NCI-H2227 (cell line): ENCODE measurements at regions not wholly inside any gene's neighbourhood (a gene's known extent, or its start where the extent isn't known, plus 50 kb on each side); places are given as distances from the start of the nearest gene placed in this dataset.

Source experiments
- DNase-seq: peaks from one replicate; lab custom pipeline; 2025; ENCODE audit not compliant: unreplicated experiment; lab: John Stamatoyannopoulos, UW

GRCh38 chr9:16193066-16193465 lies 640.2 kb downstream of the CCDC171 start:
- DNase-seq: no peak

- no peak for DNase-seq
These were observed 643.4 kb downstream of the CCDC171 start for GRCh38 chr9:16196206-16196605.

GRCh38 chr9:16197578-16198370 lies 644.9 kb downstream of the CCDC171 start:
- DNase-seq: no peak

DNA sequence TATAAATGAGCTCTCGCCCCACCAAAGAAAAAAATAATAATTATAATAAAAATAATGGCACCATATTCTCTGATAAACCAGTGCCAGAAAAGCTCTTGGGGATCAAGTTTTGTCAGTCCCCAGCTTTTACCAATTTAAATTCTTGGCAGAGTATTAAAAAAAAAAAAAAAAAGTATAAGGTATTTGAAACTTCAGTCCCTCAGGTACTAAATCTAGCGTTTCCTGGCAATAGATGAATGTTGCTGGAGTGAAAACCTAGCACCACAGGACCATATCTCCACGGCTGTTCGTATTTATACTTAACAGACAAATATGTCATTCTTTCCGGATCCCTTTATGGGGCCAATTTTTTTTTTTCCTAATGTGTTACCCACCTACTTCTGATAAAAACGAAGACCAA lies 646.2 kb downstream of the CCDC171 start:
- DNase-seq: no peak

DNA sequence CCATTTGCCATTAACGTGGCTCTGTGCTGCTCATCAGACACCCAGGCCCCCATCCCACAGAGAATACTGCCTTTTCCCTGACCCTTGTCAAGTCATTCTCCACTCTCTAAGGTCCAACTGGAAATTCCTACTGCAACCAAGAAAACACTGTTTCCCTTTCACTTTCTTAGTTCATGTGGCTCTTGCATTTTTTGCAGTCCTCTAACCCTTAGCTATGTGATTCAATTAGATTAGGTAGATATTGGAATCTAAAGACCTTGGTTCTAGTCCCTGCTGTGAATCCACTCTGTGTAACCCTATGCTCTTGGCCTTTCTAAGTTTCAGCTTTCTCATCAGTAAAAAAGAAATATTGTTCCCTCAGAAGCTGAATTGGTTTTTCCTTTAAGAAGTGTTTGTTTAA lies 649.4 kb downstream of the CCDC171 start:
- DNase-seq: no peak

DNA sequence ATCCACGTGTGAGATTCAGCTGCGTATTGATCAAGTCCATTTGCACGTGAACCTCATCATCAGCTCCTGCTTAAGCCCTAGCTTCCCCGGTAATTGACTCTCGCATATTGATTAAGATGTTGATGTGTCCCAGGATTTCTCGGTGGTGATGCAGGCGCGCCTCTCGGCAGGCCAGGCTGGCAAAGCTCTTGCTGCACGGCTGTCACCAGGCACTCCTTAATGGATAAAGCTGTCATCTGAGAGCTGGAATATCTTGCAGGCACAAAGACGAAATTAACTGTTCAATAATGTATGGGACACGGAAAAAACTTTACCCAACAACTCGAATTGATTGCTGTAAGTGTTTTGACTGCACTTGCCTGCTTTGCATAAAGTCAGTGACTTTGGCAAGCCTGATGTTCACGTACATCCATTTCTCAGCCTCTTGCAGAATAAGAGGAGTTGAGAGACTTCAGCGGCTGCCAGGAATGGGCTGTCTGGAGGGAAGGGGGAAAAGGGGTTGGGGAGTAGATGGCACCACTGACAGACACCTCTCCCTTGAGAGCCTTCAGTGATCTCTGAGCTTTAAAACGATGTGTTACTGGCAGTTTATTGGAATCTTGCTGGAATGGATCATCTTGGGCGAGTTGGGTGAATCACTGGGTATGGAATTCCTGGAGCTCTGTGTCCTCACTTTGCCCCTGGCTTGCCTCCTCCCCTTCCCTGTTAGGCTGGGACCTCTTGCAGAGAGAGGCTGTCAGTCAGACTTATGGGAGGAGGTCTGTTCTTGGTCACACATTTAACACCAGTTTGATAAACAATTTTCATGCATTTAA lies 650.3 kb downstream of the CCDC171 start:
- DNase-seq: no peak

DNA sequence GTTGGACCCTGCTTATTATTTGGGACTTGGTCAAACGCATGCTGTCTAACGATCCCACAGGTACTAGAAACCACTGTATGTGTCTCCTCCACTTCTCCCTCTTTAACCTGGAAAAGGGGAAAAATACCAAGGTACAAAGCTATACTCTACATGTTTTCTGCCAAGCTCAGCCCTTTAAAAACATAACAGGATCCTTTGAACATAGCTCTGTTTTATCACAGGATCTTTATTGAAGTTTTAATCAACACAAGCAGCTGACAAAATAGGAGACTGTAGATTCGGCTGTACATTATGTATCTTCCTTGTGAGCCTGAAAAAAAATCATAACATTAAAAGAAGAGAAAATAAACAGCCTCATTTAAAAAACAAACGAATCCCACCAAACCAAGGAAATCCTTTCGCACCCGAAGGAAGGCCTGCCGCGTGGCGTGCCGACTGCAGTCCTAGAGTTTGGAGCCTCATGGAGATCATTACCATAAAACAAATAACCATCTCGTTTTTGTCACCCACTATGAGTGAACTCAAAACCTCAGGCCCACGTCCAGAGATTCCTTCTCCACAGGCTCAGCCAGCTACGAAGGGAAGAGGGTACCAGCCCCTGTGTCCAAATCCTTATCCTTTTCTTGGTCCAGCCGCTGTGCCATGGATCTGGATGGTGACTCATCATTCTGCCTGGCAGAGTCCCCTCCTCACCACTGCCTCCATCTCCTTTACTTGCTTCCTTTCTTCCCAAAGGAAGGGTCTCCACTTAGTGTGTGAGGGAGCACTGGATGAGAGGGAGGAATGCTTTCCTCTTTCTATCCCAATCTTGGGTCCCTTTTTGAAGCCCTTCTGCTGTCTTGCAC lies 651.1 kb downstream of the CCDC171 start:
- no peak for DNase-seq

DNA sequence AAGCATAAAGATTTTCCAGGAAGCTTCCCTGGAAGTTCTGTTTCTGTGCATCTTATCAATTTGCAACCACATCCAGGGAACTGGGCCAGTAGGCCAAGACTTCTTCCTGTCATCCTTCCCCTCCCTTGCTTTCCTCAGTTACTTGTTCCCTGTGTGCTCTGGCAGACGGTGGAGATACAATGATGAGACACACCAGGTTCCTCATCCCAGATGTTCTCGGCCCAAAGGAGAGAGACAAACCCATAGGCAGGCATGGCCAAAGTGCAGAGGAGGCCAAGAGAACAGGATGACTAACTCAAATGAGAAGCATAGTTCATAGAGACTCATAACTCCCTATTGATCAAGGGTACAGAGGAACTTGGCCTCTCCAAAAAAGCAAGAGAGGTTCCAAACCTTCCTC lies 652.6 kb downstream of the CCDC171 start:
- no peak for DNase-seq

GRCh38 chr9:16206518-16206917 lies 653.7 kb downstream of the CCDC171 start:
- DNase-seq: no peak

GRCh38 chr9:16207161-16207560 lies 654.3 kb downstream of the CCDC171 start:
- peak; percentile 78 for DNase-seq

DNA sequence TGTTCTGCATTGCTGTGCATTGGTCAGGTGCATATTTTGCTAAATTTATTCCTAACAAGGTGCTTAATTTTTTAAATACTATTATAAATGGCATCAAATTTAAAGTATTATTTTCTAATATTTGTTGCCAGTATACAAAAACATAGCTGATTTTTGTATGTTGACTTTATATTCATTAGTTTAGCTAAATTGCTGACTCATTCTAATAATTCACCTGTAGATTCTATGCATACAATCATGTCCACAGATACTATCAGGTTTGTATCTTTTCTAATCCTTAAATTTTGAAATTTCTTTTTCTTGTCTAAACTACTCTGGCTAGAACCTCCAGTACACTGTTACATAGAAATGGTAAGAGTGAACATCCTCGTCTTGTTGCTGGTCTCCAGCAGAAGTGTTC lies 657.6 kb downstream of the CCDC171 start:
- no peak for DNase-seq

DNA sequence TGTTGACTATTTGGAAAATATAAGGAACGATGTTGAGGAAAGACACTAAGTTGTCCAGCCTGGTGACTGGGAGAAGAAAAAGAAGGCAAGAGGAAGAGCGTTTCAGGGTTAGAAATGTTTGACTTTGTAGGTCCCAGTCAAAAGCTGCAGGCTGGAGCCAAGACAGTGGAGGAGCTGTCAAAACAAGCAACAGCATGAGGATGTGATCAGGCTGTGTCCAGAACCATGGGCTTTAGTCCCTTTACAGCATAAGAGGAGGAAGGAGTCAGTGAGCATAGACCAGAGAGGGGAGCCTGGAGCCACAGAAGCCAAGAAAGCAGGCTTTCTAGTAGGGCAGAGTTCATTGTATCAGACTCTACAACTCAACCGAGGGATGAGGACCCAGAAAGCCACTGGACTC lies 658.5 kb downstream of the BNC2 start:
- DNase-seq: no peak

DNA sequence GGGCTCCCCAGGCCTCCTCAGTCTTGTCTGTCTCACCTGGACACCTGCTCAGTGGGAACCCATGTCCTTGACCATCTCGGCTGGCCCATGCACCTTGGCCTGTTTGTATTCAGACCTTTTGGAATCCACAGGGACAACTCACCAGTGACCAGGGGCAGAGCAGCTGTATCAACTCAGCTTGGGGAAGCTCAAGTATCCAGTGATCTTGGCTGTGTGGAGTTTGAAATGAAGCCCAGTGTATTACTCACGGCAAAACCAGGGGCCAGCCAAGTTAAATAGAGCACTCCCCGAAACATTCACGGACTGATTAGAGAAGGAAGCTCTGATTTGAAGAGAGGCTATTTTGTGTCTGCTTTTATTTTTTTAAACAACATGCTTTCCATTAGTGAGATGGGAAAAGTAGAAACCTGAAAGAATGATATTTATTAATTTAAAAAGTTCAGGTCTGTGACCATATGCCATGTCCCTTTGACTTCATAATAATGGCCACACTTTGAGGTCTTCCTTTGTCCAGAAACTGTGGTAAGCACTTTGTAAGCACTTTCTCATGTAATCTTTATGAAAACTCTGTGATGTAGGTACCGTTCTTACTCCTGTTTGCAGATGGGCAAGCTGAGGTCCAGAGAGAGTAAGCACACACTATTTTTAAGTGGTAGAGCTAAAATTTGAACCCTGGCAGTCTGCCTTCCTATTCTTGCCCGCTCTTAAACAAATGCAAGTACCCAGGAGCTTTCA lies 656.5 kb downstream of the BNC2 start:
- no peak for DNase-seq

DNA sequence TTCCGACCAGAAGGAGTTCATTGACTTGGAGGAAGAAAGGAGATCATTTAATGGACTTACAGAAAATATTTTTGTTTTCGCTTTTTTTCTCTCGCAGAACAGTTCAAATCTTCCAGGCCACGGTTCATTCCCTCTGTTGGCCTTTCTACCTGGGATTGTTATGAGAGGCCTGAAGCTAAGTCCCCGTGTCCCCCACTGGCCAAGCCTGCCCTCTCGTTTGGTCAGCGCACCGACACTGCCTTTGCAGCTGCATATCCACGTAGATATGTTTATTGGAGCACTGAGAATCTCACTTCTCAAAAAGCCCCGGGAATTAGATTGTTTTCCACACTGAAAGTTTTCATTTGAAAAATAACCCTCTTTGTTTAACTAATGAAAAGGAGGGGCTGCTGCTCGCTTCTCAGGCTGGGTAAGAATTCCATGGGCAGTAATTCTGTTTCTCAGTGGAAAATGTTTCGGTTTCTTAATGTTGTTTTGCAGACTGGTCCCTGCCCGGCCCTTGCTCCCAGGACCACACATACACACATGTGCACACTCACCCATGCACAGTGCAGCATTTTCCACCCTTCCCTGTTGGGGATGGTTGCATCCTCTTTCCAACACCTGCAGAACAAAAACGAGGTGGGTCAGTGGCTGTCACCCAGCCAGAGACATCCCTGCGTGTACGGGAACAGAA lies 655.7 kb downstream of the BNC2 start:
- no peak for DNase-seq

DNA sequence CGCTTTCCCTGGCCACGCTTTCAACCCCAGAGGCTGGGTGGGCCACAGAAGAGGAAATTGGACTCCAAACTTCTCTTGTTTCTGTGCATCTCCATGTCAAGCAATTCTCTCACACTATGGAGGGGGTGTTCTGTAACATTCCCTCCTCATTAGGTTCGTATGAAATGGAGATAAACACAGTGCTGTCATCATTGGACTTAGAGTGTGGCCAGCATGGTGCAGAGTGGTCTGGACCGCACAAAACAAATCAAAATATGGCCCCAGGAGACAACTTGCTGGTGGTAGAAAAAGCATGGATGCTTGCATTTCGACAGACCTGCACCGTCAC lies 655.2 kb downstream of the BNC2 start:
- no peak for DNase-seq

GRCh38 chr9:16217943-16218701 lies 652.3 kb downstream of the BNC2 start:
- no peak for DNase-seq

DNA sequence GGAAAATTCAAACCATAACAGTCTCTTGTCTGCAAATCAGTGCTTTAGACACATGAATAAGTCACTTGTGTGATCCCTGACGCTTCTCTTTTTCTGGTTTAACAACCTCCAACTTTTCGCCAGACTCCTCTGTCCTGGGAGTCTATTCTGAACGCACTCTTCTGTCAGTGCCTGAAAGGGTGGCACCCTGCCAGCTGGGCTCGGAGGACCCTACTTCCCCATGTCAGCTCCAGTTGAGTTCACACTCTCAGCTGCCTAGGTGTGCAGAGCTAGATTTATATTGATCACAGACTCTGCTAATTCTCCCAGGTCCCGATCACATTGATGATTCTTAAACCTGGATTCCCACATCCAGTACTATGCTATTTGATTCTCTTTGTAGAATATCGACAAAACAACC lies 649.1 kb downstream of the BNC2 start:
- DNase-seq: no peak

GRCh38 chr9:16221822-16222547 lies 648.5 kb downstream of the BNC2 start:
- no peak for DNase-seq
